Gastroesophageal sphincter (tissue), 4 donors: ENCODE measurements at regions not wholly inside any gene's neighbourhood (a gene's known extent, or its start where the extent isn't known, plus 50 kb on each side); places are given as distances from the start of the nearest gene placed in this dataset.

Experiments
- ATAC-seq: fragments of 150-250 bp; one replicate; pipeline ENCODE4 v1.9.1; 2016; ENCODE audit warnings: mild to moderate bottlenecking, moderate library complexity
- H3K27ac ChIP-seq, 4 donors: fragments of 200-600 bp; sonication (generic) in 3 of 4; 1 replicate in 3 of 4; 2 replicates in 1 of 4; pipeline ENCODE4 v1.5.1; 2016 to 2019
- H3K27me3 ChIP-seq: fragments of 200-600 bp; sonication (generic); one replicate; pipeline ENCODE4 v1.5.1; 2019
- H3K36me3 ChIP-seq, 2 donors: fragments of 200-600 bp; sonication (generic); one replicate each; pipeline ENCODE4 v1.5.1; 2019; ENCODE audit warnings: control low read depth in 1 of 2
- H3K4me1 ChIP-seq, 3 donors: fragments of 200-600 bp; sonication (generic); 1 replicate in 2 of 3; 2 replicates in 1 of 3; pipeline ENCODE4 v1.5.1; 2016 to 2019; ENCODE audit warnings: control low read depth in 2 of 3
- H3K4me3 ChIP-seq, 2 donors: fragments of 200-600 bp; sonication (generic); one replicate each; pipeline ENCODE4 v1.5.1; 2019; ENCODE audit warnings: mild to moderate bottlenecking in 1 of 2, moderate library complexity in 1 of 2
- H3K9me3 ChIP-seq, 3 donors: fragments of 200-600 bp; sonication (generic); one replicate each; pipeline ENCODE4 v1.5.1; 2017 to 2019; ENCODE audit warnings: control low read depth in 2 of 3
- CTCF ChIP-seq, 4 experiments: fragments of 200-600 bp in 2 of 4; fragments of 450-650 bp in 2 of 4; sonication (generic) in 1 of 4; IDR thresholded peaks; one replicate each; pipeline ENCODE4 v1.5.1; 2017 to 2019; ENCODE audit warnings: antibody characterized with exemption in 4 of 4, mild to moderate bottlenecking in 2 of 4, moderate library complexity in 2 of 4
- EP300 ChIP-seq: sonication (generic); formaldehyde crosslinking; IDR thresholded peaks from one replicate; pipeline ENCODE4 v1.6.1; 2017; ENCODE audit warnings: antibody characterized with exemption, mild to moderate bottlenecking
- POLR2A ChIP-seq, 2 donors: fragments of 450-650 bp; IDR thresholded peaks; one replicate each; pipeline ENCODE4 v1.6.1; 2017; ENCODE audit warnings: antibody characterized with exemption in 2 of 2, mild to moderate bottlenecking in 2 of 2, moderate library complexity in 1 of 2
- POLR2AphosphoS5 ChIP-seq: sonication (generic); formaldehyde crosslinking; IDR thresholded peaks from one replicate; pipeline ENCODE4 v1.6.1; 2017; ENCODE audit warnings: antibody characterized with exemption
- WGBS, 2 donors: methylation state at CpG; one replicate each; pipeline ENCODE4 v1.1.5; 2018; ENCODE audit warnings: low coverage in 1 of 2; 5-methylcytosine and 5-hydroxymethylcytosine counted together

GRCh38 chr5:61649231-61649630 lies 317.2 kb downstream of the ZSWIM6 start:
- no peak overlapping the region for H3K4me3 ChIP-seq
- ATAC-seq, result no peak
- no peaks in the 10 kb centered on the region for H3K36me3 ChIP-seq
- no peaks in the 10 kb centered on the region for H3K27me3 ChIP-seq
- no peaks in the 10 kb centered on the region for H3K9me3 ChIP-seq
- 84 to 93% methylated on average over 4 of the region's 4 CpGs for WGBS, 2 donors
- no peak overlapping the region for H3K27ac ChIP-seq
- no peak for TF ChIP-seq POLR2AphosphoS5
- H3K4me1 ChIP-seq, result no peaks in the 10 kb centered on the region

GRCh38 chr5:61649971-61650370 lies 317.9 kb downstream of the ZSWIM6 start:
- TF ChIP-seq POLR2A (IDR thresholded peaks at IDR 0.05), result no peak
- TF ChIP-seq POLR2AphosphoS5, result no peak
- TF ChIP-seq EP300, result no peak
- TF ChIP-seq CTCF (IDR thresholded peaks at IDR 0.05), result no peak
- no peaks in the 10 kb centered on the region for H3K4me1 ChIP-seq
- H3K27me3 ChIP-seq, result no peaks in the 10 kb centered on the region
- no peak overlapping the region for H3K4me3 ChIP-seq
- 86% methylated on average over 1 of the region's 5 CpGs; no CpG with 5 or more reads in 1 of the 2 donors for whole genome bisulfite sequencing, 2 donors
- no peaks in the 10 kb centered on the region for H3K9me3 ChIP-seq
- no peak overlapping the region for H3K27ac ChIP-seq
- H3K36me3 ChIP-seq, result no peaks in the 10 kb centered on the region
- ATAC-seq, result no peak

- TF ChIP-seq POLR2A (IDR thresholded peaks at IDR 0.05), result no peak
- TF ChIP-seq CTCF (IDR thresholded peaks at IDR 0.05), result no peak
- no peak for TF ChIP-seq POLR2AphosphoS5
- no peak for TF ChIP-seq EP300
- Histone ChIP-seq H3K27me3 (no peaks in the 10 kb centered on the region), H3K9me3 (no peaks in the 10 kb centered on the region), H3K4me1 (no peaks in the 10 kb centered on the region), H3K27ac (no peak overlapping the region), H3K36me3 (no peaks in the 10 kb centered on the region), H3K4me3 (no peak overlapping the region)
- ATAC-seq, result no peak
- WGBS, 2 donors, result 94 to 100% methylated on average over 2 of the region's 2 CpGs
These were observed 318.6 kb downstream of the ZSWIM6 start for GRCh38 chr5:61650661-61651060.

- no peak for ATAC-seq
- Histone ChIP-seq H3K9me3 (no peaks in the 10 kb centered on the region), H3K27me3 (no peaks in the 10 kb centered on the region), H3K4me1 (no peaks in the 10 kb centered on the region), H3K36me3 (no peaks in the 10 kb centered on the region), H3K4me3 (no peak overlapping the region), H3K27ac (no peak overlapping the region)
- TF ChIP-seq CTCF (IDR thresholded peaks at IDR 0.05) (no peak), POLR2AphosphoS5 (no peak), POLR2A (IDR thresholded peaks at IDR 0.05) (no peak), EP300 (no peak)
- WGBS, 2 donors, result 75% methylated on average over 2 of the region's 2 CpGs
These were observed 319.1 kb downstream of the ZSWIM6 start for GRCh38 chr5:61651195-61651594.

GRCh38 chr5:61652916-61653315 lies 320.9 kb downstream of the ZSWIM6 start:
- no peaks in the 10 kb centered on the region for H3K36me3 ChIP-seq
- no peaks in the 10 kb centered on the region for H3K27me3 ChIP-seq
- TF ChIP-seq POLR2AphosphoS5, result no peak
- no peak for TF ChIP-seq POLR2A (IDR thresholded peaks at IDR 0.05)
- TF ChIP-seq CTCF (IDR thresholded peaks at IDR 0.05), result no peak
- TF ChIP-seq EP300, result no peak
- no peak for ATAC-seq
- H3K4me3 ChIP-seq, result no peak overlapping the region
- no peak overlapping the region for H3K27ac ChIP-seq
- H3K4me1 ChIP-seq, result no peaks in the 10 kb centered on the region
- H3K9me3 ChIP-seq, result no peaks in the 10 kb centered on the region
